NCI-H146 treated with DMSO at 0.1 percent for 48 hours (cell line): ENCODE measurements at regions not wholly inside any gene's neighbourhood (a gene's known extent, or its start where the extent isn't known, plus 50 kb on each side); places are given as distances from the start of the nearest gene placed in this dataset.

ENCODE experiments used
- DNase-seq: peaks from one replicate; lab custom pipeline; 2025; ENCODE audit not compliant: unreplicated experiment; lab: John Stamatoyannopoulos, UW

GRCh38 chr5:54370982-54371381 lies 60.6 kb upstream of the ARL15 start:
- no peak for DNase-seq

- no peak for DNase-seq
These were observed 57.5 kb upstream of the ARL15 start for GRCh38 chr5:54367844-54368243.

- DNase-seq: no peak
These were observed 56.3 kb upstream of the ARL15 start for GRCh38 chr5:54366707-54367106.

GRCh38 chr5:54363669-54364068 lies 53.3 kb upstream of the ARL15 start:
- DNase-seq: no peak

GRCh38 chr5:54362992-54363625 lies 52.7 kb upstream of the ARL15 start:
- DNase-seq: no peak

- DNase-seq: no peak
These were observed 52.1 kb upstream of the ARL15 start for GRCh38 chr5:54362434-54362833.

- DNase-seq: no peak
These were observed 51.5 kb upstream of the ARL15 start for GRCh38 chr5:54361691-54362411.

- no peak for DNase-seq
These were observed 50.7 kb upstream of the ARL15 start for GRCh38 chr5:54360925-54361662.
